IPS-18a (cell line): ENCODE measurements at regions not wholly inside any gene's neighbourhood (a gene's known extent, or its start where the extent isn't known, plus 50 kb on each side); places are given as distances from the start of the nearest gene placed in this dataset.

Experiments used
- H3K27ac ChIP-seq: one replicate; pipeline ENCODE4 v1.5.1; 2013; ENCODE audit warnings: low read length
- H3K27me3 ChIP-seq: one replicate; pipeline ENCODE4 v1.6.1; 2013; ENCODE audit warnings: mild to moderate bottlenecking, low read length; ENCODE audit not compliant: control insufficient read depth, insufficient read depth
- H3K36me3 ChIP-seq: one replicate; pipeline ENCODE4 v1.6.1; 2013; ENCODE audit warnings: low read depth, low read length; ENCODE audit not compliant: control insufficient read depth
- H3K4me1 ChIP-seq: one replicate; pipeline ENCODE4 v1.6.1; 2013; ENCODE audit warnings: low read depth, low read length; ENCODE audit not compliant: control insufficient read depth
- H3K4me3 ChIP-seq: one replicate; pipeline ENCODE4 v1.5.1; 2013; ENCODE audit warnings: low read length
- H3K9ac ChIP-seq: one replicate; pipeline ENCODE4 v1.6.1; 2013; ENCODE audit warnings: mild to moderate bottlenecking, low read length, moderate library complexity
- H3K9me3 ChIP-seq: one replicate; pipeline ENCODE4 v1.6.1; 2013; ENCODE audit warnings: low read depth, low read length; ENCODE audit not compliant: control insufficient read depth

GRCh38 chr7:42611961-42612360 lies 299.9 kb downstream of the C7orf25 start:
- Histone ChIP-seq H3K4me1 (no peaks in the 10 kb centered on the region), H3K36me3 (no peaks in the 10 kb centered on the region), H3K4me3 (no peak overlapping the region), H3K27ac (no peak overlapping the region), H3K9ac (no peak overlapping the region), H3K9me3 (no peaks in the 10 kb centered on the region), H3K27me3 (no peaks in the 10 kb centered on the region)

GRCh38 chr7:42611289-42611928 lies 300.5 kb downstream of the C7orf25 start:
- Histone ChIP-seq H3K4me1 (no peaks in the 10 kb centered on the region), H3K27me3 (no peaks in the 10 kb centered on the region), H3K36me3 (no peaks in the 10 kb centered on the region), H3K27ac (no peak overlapping the region), H3K9me3 (no peaks in the 10 kb centered on the region), H3K9ac (no peak overlapping the region), H3K4me3 (no peak overlapping the region)

- Histone ChIP-seq H3K9me3 (no peaks in the 10 kb centered on the region), H3K4me3 (no peak overlapping the region), H3K4me1 (no peaks in the 10 kb centered on the region), H3K9ac (no peak overlapping the region), H3K27ac (no peak overlapping the region), H3K27me3 (no peaks in the 10 kb centered on the region), H3K36me3 (no peaks in the 10 kb centered on the region)
Measured at GRCh38 chr7:42606193-42606905, 305.5 kb downstream of the C7orf25 start.

GRCh38 chr7:42605406-42606192 lies 306.3 kb downstream of the C7orf25 start:
- Histone ChIP-seq H3K27ac (no peak overlapping the region), H3K9ac (no peak overlapping the region), H3K4me1 (no peaks in the 10 kb centered on the region), H3K36me3 (no peaks in the 10 kb centered on the region), H3K9me3 (no peaks in the 10 kb centered on the region), H3K27me3 (no peaks in the 10 kb centered on the region), H3K4me3 (no peak overlapping the region)

- Histone ChIP-seq H3K36me3 (no peaks in the 10 kb centered on the region), H3K27me3 (no peaks in the 10 kb centered on the region), H3K9ac (no peak overlapping the region), H3K27ac (no peak overlapping the region), H3K4me1 (no peaks in the 10 kb centered on the region), H3K9me3 (no peaks in the 10 kb centered on the region), H3K4me3 (no peak overlapping the region)
Measured at GRCh38 chr7:42603496-42603895, 308.4 kb downstream of the C7orf25 start.

GRCh38 chr7:42597300-42597699 lies 314.6 kb downstream of the C7orf25 start:
- Histone ChIP-seq H3K4me1 (no peaks in the 10 kb centered on the region), H3K27ac (no peak overlapping the region), H3K27me3 (no peaks in the 10 kb centered on the region), H3K36me3 (no peaks in the 10 kb centered on the region), H3K9ac (no peak overlapping the region), H3K9me3 (no peaks in the 10 kb centered on the region), H3K4me3 (no peak overlapping the region)

- Histone ChIP-seq H3K9ac (no peak overlapping the region), H3K36me3 (no peaks in the 10 kb centered on the region), H3K4me3 (no peak overlapping the region), H3K27ac (no peak overlapping the region), H3K4me1 (no peaks in the 10 kb centered on the region), H3K27me3 (no peaks in the 10 kb centered on the region), H3K9me3 (no peaks in the 10 kb centered on the region)
Measured at GRCh38 chr7:42596737-42597136, 315.1 kb downstream of the C7orf25 start.

GRCh38 chr7:42593860-42594259 lies 318.0 kb downstream of the C7orf25 start:
- no peaks in the 10 kb centered on the region for H3K27me3 ChIP-seq
- H3K4me3 ChIP-seq = no peak overlapping the region
- no peak overlapping the region for H3K27ac ChIP-seq
- no peaks in the 10 kb centered on the region for H3K36me3 ChIP-seq
- H3K4me1 ChIP-seq = no peaks in the 10 kb centered on the region
- H3K9ac ChIP-seq = no peak overlapping the region
- H3K9me3 ChIP-seq = no peaks in the 10 kb centered on the region

- no peak overlapping the region for H3K27ac ChIP-seq
- H3K4me3 ChIP-seq = no peak overlapping the region
- H3K4me1 ChIP-seq = no peaks in the 10 kb centered on the region
- H3K9me3 ChIP-seq = peaks cover 3% of the 10 kb centered on the region
- no peaks in the 10 kb centered on the region for H3K36me3 ChIP-seq
- no peak overlapping the region for H3K9ac ChIP-seq
- H3K27me3 ChIP-seq = no peaks in the 10 kb centered on the region
Measured at GRCh38 chr7:42590771-42591310, 321.0 kb downstream of the C7orf25 start.

- H3K9ac ChIP-seq = no peak overlapping the region
- H3K4me1 ChIP-seq = no peaks in the 10 kb centered on the region
- no peak overlapping the region for H3K27ac ChIP-seq
- no peak overlapping the region for H3K4me3 ChIP-seq
- no peaks in the 10 kb centered on the region for H3K27me3 ChIP-seq
- no peaks in the 10 kb centered on the region for H3K36me3 ChIP-seq
- peaks cover 3% of the 10 kb centered on the region for H3K9me3 ChIP-seq
Measured at GRCh38 chr7:42588876-42589275, 323.0 kb downstream of the C7orf25 start.

- peaks cover 3% of the 10 kb centered on the region for H3K9me3 ChIP-seq
- H3K9ac ChIP-seq = no peak overlapping the region
- H3K36me3 ChIP-seq = no peaks in the 10 kb centered on the region
- H3K27me3 ChIP-seq = no peaks in the 10 kb centered on the region
- H3K4me1 ChIP-seq = no peaks in the 10 kb centered on the region
- H3K27ac ChIP-seq = no peak overlapping the region
- no peak overlapping the region for H3K4me3 ChIP-seq
Measured at GRCh38 chr7:42587806-42588205, 324.1 kb downstream of the C7orf25 start.
